OCI-LY7 (cell line): ENCODE measurements at regions not wholly inside any gene's neighbourhood (a gene's known extent, or its start where the extent isn't known, plus 50 kb on each side); places are given as distances from the start of the nearest gene placed in this dataset.

Source experiments
- EZH2phosphoT487 ChIP-seq: fragments of 200-600 bp; sonication (generic); IDR thresholded peaks from 2 replicates; pipeline ENCODE4 v1.6.1; 2018; ENCODE audit warnings: low read depth, borderline replicate concordance, mild to moderate bottlenecking, mixed run types, antibody characterized with exemption, low read length, moderate library complexity, mixed read lengths
- TF ChIP-seq, protein P1 (sequence below): fragments of 200-600 bp; sonication (generic); conservative IDR thresholded peaks from 2 replicates; pipeline ENCODE4 v1.5.1; 2014; ENCODE audit warnings: mild to moderate bottlenecking, antibody characterized with exemption, low read length, moderate library complexity, mixed read lengths

DNA sequence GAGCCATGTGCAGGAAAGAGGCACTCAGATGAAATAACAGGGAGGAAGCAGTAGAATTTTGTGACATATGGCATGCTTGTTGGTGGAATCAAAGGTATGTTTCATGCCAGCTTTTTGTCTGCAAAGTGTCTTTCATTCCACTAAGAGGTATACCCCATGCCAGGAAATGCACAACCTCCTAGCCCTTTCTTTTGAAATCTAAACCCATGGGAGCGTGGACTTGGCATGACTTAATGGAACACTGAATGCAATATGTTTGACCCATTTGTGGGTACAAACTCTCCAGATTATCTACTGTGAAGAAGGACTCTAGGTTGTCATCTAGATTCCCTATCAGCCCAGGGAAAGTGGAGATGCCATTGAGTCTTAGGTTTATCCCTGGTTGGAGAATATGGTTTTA is 338.3 kb upstream of the TEX13C start:
- TF ChIP-seq, protein P1, sequence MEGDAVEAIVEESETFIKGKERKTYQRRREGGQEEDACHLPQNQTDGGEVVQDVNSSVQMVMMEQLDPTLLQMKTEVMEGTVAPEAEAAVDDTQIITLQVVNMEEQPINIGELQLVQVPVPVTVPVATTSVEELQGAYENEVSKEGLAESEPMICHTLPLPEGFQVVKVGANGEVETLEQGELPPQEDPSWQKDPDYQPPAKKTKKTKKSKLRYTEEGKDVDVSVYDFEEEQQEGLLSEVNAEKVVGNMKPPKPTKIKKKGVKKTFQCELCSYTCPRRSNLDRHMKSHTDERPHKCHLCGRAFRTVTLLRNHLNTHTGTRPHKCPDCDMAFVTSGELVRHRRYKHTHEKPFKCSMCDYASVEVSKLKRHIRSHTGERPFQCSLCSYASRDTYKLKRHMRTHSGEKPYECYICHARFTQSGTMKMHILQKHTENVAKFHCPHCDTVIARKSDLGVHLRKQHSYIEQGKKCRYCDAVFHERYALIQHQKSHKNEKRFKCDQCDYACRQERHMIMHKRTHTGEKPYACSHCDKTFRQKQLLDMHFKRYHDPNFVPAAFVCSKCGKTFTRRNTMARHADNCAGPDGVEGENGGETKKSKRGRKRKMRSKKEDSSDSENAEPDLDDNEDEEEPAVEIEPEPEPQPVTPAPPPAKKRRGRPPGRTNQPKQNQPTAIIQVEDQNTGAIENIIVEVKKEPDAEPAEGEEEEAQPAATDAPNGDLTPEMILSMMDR = no peak
- TF ChIP-seq EZH2phosphoT487 = no peak
